22Rv1 (cell line): ENCODE measurements at regions not wholly inside any gene's neighbourhood (a gene's known extent, or its start where the extent isn't known, plus 50 kb on each side); places are given as distances from the start of the nearest gene placed in this dataset.

Experiments
- ZFX ChIP-seq: fragments of 450-650 bp; IDR thresholded peaks from 2 replicates; pipeline ENCODE4 v1.6.1; 2017; ENCODE audit warnings: antibody characterized with exemption, borderline replicate concordance
- TF ChIP-seq, protein P1 (sequence below): fragments of 450-650 bp; IDR thresholded peaks from 2 replicates; pipeline ENCODE4 v1.5.1; 2017; ENCODE audit warnings: mild to moderate bottlenecking

DNA sequence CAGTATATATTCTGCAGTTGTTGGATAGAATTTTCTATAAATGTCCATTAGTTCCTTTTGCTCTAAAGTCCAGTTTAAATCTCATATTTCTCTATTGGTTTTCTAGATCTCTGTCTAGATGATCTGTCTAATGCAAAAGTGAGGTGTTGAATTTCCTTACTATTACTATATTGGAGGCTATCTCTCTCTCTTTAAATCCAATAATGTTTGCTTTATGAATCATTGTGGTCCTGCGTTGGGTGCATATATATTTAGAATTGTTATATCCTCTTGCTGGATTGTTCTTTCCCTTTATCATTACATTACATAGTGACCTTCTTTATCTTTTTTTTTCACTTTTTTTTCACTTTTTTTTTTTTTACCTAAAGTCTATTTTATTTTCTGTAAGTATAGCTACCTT, 208.5 kb upstream of the ASCC3 start:
- TF ChIP-seq, protein P1, sequence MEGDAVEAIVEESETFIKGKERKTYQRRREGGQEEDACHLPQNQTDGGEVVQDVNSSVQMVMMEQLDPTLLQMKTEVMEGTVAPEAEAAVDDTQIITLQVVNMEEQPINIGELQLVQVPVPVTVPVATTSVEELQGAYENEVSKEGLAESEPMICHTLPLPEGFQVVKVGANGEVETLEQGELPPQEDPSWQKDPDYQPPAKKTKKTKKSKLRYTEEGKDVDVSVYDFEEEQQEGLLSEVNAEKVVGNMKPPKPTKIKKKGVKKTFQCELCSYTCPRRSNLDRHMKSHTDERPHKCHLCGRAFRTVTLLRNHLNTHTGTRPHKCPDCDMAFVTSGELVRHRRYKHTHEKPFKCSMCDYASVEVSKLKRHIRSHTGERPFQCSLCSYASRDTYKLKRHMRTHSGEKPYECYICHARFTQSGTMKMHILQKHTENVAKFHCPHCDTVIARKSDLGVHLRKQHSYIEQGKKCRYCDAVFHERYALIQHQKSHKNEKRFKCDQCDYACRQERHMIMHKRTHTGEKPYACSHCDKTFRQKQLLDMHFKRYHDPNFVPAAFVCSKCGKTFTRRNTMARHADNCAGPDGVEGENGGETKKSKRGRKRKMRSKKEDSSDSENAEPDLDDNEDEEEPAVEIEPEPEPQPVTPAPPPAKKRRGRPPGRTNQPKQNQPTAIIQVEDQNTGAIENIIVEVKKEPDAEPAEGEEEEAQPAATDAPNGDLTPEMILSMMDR = no peak
- TF ChIP-seq ZFX = no peak
